HEK293T (cell line): ENCODE measurements at regions not wholly inside any gene's neighbourhood (a gene's known extent, or its start where the extent isn't known, plus 50 kb on each side); places are given as distances from the start of the nearest gene placed in this dataset.

Source experiments
- ARNT ChIP-seq: fragments of 450-650 bp; IDR thresholded peaks from 2 replicates; pipeline ENCODE4 v1.6.1; 2017; ENCODE audit warnings: mild to moderate bottlenecking
- CTBP1 ChIP-seq: fragments of 450-650 bp; IDR thresholded peaks from 2 replicates; pipeline ENCODE4 v1.6.1; 2016; ENCODE audit warnings: borderline replicate concordance
- LEF1 ChIP-seq: fragments of 450-650 bp; IDR thresholded peaks from 2 replicates; pipeline ENCODE4 v1.6.1; 2017; ENCODE audit warnings: mild to moderate bottlenecking, borderline replicate concordance
- SUZ12 ChIP-seq: fragments of 450-650 bp; IDR thresholded peaks from 2 replicates; pipeline ENCODE4 v1.6.1; 2016; ENCODE audit warnings: mild to moderate bottlenecking

- TF ChIP-seq CTBP1 (no peak), SUZ12 (no peak), ARNT (no peak), LEF1 (no peak)
Observed at GRCh38 chr22:47373648-47374272, 611.3 kb downstream of the TBC1D22A start.
